ENCODE measurements at regions not wholly inside any gene's neighbourhood (a gene's known extent, or its start where the extent isn't known, plus 50 kb on each side); places are given as distances from the start of the nearest gene placed in this dataset.

DNA sequence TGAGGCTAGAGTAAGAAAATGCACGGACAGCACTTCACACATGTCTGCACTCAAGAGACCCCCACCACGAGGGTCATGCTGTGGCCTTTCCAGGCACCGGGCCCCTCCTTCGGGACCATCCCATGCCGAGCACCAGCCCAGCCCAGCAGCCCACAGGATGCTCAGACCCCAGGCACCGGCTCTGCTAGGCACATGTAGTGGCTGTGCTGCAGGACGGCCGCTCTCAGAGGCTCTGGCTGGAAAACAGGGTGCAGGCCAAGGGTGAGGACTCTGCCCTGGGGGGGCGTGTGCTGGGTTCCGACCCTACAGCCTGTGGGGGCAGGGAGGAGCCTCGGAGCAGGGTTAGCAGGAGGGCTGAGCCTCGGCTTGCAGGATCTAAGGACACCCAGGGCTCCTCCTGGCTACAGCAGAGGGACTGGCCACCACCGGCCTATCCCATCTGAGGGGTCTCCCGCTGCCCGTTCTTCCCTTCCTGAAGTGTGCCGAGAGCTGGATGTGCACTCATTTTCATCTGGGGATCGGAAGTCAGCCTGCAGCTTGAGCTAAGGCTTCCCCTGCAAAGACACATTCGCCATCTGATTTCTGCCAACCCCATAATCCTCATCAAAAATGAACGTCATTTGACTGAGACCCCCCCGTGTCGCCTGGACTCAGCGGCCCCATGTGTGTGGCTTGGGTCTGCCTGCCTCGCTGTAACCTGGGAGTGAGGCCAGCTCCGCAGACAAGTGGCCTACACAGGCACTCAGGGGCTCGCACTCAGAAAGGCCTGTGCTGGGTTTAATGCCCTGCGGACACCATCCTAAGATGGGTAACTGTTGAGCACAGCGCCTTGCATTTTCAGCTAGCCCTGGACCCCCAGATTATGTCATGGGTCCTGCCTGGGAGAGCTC is 293.1 kb upstream of the FOXF1 start:
- Histone ChIP-seq H3K27ac (no peak overlapping the region), H3K27me3 (ENCODE audit: insufficient read depth, low read depth, severe bottlenecking) (no peaks in the 10 kb centered on the region), H3K36me3 (no peaks in the 10 kb centered on the region), H3K4me3 (ENCODE audit: low read depth, low read length) (no peak overlapping the region), H3K9me3 (ENCODE audit: severe bottlenecking) (no peaks in the 10 kb centered on the region)
- DNase-seq, result no peak
- TF ChIP-seq, protein P1, sequence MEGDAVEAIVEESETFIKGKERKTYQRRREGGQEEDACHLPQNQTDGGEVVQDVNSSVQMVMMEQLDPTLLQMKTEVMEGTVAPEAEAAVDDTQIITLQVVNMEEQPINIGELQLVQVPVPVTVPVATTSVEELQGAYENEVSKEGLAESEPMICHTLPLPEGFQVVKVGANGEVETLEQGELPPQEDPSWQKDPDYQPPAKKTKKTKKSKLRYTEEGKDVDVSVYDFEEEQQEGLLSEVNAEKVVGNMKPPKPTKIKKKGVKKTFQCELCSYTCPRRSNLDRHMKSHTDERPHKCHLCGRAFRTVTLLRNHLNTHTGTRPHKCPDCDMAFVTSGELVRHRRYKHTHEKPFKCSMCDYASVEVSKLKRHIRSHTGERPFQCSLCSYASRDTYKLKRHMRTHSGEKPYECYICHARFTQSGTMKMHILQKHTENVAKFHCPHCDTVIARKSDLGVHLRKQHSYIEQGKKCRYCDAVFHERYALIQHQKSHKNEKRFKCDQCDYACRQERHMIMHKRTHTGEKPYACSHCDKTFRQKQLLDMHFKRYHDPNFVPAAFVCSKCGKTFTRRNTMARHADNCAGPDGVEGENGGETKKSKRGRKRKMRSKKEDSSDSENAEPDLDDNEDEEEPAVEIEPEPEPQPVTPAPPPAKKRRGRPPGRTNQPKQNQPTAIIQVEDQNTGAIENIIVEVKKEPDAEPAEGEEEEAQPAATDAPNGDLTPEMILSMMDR (IDR thresholded peaks at IDR 0.05; ENCODE audit: low read depth, low read length), result no peak

- no peak for DNase-seq
- no peak overlapping the region for H3K4me3 ChIP-seq (ENCODE audit: low read depth, low read length)
- no peak overlapping the region for H3K27ac ChIP-seq
- TF ChIP-seq, protein P1 (IDR thresholded peaks at IDR 0.05; ENCODE audit: low read depth, low read length), result no peak
- H3K9me3 ChIP-seq (ENCODE audit: severe bottlenecking), result no peaks in the 10 kb centered on the region
- no peaks in the 10 kb centered on the region for H3K36me3 ChIP-seq
- H3K27me3 ChIP-seq (ENCODE audit: insufficient read depth, low read depth, severe bottlenecking), result no peaks in the 10 kb centered on the region
Measured at GRCh38 chr16:86217891-86218270, 292.4 kb upstream of the FOXF1 start.

DNA sequence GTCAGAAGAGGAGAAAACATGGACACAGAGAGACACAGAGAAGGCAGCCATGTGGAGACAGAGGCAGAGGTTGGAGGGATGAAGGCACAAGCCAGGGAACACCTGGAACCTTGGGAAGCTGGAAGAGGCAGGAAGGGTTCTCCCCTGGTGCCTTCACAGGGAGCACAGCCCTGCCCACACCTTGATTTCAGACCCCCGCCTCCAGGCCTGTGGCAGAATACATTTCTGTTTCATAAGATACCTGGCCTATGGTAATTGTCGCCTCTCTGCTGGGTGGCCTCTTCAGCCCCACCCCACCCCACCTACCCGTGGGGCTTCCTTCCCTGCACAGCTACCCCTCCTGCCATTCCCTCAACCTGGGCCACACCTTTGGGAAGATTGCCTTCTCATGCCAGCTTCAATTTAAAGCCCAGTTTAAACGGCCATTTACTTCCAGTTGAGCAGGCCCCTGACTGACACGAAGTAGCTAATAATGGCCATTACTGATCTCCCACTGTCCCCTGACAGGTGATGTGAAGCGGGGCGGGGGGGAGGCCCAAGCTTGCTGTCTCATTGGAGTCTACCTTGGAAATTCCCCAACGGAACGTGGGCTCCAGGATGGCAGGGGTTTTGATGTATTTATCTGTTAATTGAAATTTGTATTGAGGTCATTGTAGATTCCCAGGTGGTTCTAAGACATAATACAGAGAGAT is 291.7 kb upstream of the FOXF1 start:
- H3K27ac ChIP-seq, result no peak overlapping the region
- TF ChIP-seq, protein P1 (IDR thresholded peaks at IDR 0.05; ENCODE audit: low read depth, low read length), result no peak
- H3K36me3 ChIP-seq, result no peaks in the 10 kb centered on the region
- no peak for DNase-seq
- H3K27me3 ChIP-seq (ENCODE audit: insufficient read depth, low read depth, severe bottlenecking), result no peaks in the 10 kb centered on the region
- no peak overlapping the region for H3K4me3 ChIP-seq (ENCODE audit: low read depth, low read length)
- H3K9me3 ChIP-seq (ENCODE audit: severe bottlenecking), result no peaks in the 10 kb centered on the region

DNA sequence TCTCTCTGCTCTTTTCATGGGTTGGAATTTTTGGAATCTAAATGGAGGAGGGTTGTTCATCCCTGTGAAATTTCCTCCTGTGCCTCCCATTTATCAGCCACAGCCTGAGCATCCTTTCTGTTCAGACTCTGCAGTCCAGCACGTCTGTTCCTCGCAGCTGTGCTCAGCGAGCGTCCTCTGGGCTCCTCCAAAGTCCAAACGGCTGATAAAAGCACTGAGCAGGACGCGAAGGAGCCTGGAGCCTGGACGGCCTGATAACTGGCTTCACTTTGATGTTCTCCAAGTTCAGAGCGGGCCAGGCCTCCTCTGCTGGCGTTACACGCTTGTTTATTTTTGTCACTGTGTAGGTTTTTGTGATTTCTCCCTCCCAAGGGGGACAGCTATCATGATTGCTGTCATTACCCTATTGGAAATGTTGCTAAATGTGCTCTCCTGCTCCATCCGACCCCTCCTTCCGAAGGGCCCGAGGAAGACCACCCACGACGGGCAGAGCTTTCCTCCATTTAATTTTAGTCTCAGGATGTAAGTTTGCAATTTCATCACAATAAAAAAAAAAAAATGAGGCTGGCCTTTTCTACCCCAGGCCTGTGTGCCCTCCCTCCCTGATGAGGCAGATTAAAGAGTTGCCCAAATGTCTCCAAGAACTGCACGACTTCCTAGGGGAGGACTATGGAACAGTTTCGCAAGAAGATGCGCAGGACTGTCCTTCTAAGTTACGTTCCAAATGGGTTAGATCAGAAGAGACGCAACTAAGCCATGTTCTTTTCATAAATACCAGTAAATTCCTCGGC is 290.5 kb upstream of the FOXF1 start:
- TF ChIP-seq, protein P1 (IDR thresholded peaks at IDR 0.05; ENCODE audit: low read depth, low read length), result no peak
- DNase-seq, result no peak
- Histone ChIP-seq H3K27me3 (ENCODE audit: insufficient read depth, low read depth, severe bottlenecking) (no peaks in the 10 kb centered on the region), H3K27ac (no peak overlapping the region), H3K9me3 (ENCODE audit: severe bottlenecking) (no peaks in the 10 kb centered on the region), H3K36me3 (no peaks in the 10 kb centered on the region), H3K4me3 (ENCODE audit: low read depth, low read length) (no peak overlapping the region)

- H3K4me3 ChIP-seq (ENCODE audit: low read depth, low read length), result no peak overlapping the region
- no peaks in the 10 kb centered on the region for H3K27me3 ChIP-seq (ENCODE audit: insufficient read depth, low read depth, severe bottlenecking)
- no peak overlapping the region for H3K27ac ChIP-seq
- DNase-seq, result no peak
- no peaks in the 10 kb centered on the region for H3K9me3 ChIP-seq (ENCODE audit: severe bottlenecking)
- TF ChIP-seq, protein P1 (IDR thresholded peaks at IDR 0.05; ENCODE audit: low read depth, low read length), result no peak
- H3K36me3 ChIP-seq, result no peaks in the 10 kb centered on the region
Measured at GRCh38 chr16:86220561-86220960, 289.8 kb upstream of the FOXF1 start.
